Omental fat pad (tissue), 3 donors: ENCODE measurements at regions not wholly inside any gene's neighbourhood (a gene's known extent, or its start where the extent isn't known, plus 50 kb on each side); places are given as distances from the start of the nearest gene placed in this dataset.

Source experiments
- ATAC-seq: fragments of 150-250 bp; one replicate; pipeline ENCODE4 v1.9.1; 2016; ENCODE audit warnings: mild to moderate bottlenecking, moderate library complexity; ENCODE audit not compliant: low FRiP score
- DNase-seq: peaks from one replicate; pipeline ENCODE4 v3.0.0-alpha.2; 2019; ENCODE audit warnings: low spot score
- TF ChIP-seq, protein P1 (sequence below), 3 donors: fragments of 450-650 bp; IDR thresholded peaks; one replicate each; pipeline ENCODE4 v1.5.1; 2016 to 2017; ENCODE audit warnings: antibody characterized with exemption in 3 of 3, mild to moderate bottlenecking in 3 of 3, moderate library complexity in 2 of 3

GRCh38 chr1:193806079-193807048, 620.0 kb upstream of the B3GALT2 start:
- TF ChIP-seq, protein P1, sequence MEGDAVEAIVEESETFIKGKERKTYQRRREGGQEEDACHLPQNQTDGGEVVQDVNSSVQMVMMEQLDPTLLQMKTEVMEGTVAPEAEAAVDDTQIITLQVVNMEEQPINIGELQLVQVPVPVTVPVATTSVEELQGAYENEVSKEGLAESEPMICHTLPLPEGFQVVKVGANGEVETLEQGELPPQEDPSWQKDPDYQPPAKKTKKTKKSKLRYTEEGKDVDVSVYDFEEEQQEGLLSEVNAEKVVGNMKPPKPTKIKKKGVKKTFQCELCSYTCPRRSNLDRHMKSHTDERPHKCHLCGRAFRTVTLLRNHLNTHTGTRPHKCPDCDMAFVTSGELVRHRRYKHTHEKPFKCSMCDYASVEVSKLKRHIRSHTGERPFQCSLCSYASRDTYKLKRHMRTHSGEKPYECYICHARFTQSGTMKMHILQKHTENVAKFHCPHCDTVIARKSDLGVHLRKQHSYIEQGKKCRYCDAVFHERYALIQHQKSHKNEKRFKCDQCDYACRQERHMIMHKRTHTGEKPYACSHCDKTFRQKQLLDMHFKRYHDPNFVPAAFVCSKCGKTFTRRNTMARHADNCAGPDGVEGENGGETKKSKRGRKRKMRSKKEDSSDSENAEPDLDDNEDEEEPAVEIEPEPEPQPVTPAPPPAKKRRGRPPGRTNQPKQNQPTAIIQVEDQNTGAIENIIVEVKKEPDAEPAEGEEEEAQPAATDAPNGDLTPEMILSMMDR (IDR thresholded peaks at IDR 0.05) = no peak
- DNase-seq (no peak), ATAC-seq (no peak)

- DNase-seq (no peak), ATAC-seq (no peak)
- TF ChIP-seq, protein P1 (IDR thresholded peaks at IDR 0.05) = no peak
These were observed 613.7 kb upstream of the B3GALT2 start for GRCh38 chr1:193799948-193800690.

DNA sequence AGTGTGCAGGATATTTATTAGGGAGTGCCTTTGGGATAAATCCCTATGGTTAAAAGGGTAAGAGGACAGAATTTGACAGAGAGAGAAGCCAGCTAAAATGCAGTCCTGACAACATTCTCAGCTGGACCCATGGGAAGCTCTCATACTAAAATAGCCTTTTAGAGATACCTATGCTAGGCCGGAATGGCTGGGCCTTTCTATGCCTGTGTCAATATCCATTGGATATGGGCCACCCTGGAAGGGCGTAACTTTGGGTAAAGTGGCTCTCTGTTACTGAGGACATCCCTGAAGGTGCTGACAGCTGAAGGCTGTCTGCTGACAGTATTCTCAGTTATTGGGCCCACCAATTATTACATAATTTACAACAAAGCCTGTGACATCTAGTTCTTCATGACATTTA, 613.0 kb upstream of the B3GALT2 start:
- DNase-seq = no peak
- TF ChIP-seq, protein P1 (IDR thresholded peaks at IDR 0.05) = no peak
- no peak for ATAC-seq

DNA sequence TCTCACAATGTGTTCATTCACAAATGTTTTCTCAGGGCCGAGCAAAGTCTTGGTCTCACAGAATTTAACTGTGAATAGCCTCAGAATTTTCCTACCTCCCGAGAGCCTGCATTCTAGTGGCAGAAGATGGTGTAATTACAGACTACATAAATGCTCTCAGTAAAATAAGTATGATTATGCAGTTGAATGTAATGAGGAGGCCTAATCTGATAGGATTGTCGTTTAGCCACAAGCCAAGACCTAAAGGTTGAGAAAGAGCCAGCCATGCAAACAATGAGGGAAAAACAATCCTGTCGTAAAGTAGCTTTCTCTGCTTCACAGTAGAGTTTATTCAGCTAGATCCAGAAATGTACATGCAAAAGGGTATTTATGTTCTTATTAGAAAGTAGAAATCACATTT, 607.8 kb upstream of the B3GALT2 start:
- TF ChIP-seq, protein P1 (IDR thresholded peaks at IDR 0.05) = no peak
- ATAC-seq (no peak), DNase-seq (no peak)

DNA sequence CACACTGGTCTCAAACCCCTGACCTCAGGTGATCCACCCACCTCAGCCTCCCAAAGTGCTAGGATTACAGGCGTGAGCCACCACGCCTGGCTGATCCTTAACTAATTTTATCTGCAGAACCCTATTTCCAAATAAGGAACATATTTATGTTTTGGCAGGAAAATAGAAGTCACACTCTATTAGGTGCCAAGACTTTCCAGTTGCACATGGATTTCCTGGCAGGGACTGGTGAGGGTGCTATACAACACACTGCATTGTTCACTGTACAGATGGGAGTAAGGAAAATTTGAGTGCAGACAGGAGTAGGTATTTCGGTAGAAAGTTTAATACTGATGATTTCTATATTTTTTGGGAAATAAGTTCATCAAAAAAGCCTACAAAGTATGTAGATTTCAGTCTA, 605.3 kb upstream of the B3GALT2 start:
- no peak for ATAC-seq

GRCh38 chr1:193787061-193787460, 600.6 kb upstream of the B3GALT2 start:
- ATAC-seq (no peak), DNase-seq (no peak)
- TF ChIP-seq, protein P1 (IDR thresholded peaks at IDR 0.05) = no peak

More for the DNA sequence above, 605.3 kb upstream of the B3GALT2 start:
- DNase-seq = no peak
- TF ChIP-seq, protein P1 (IDR thresholded peaks at IDR 0.05) = no peak
